Activated naive CD8-positive, alpha-beta T cell treated with anti-CD3 and anti-CD28 coated beads, Interleukin-2, amount 10 ng/mL, durations not matched to agents 7 days and 5 days (primary cell): ENCODE measurements at regions not wholly inside any gene's neighbourhood (a gene's known extent, or its start where the extent isn't known, plus 50 kb on each side); places are given as distances from the start of the nearest gene placed in this dataset.
"Not testable (repeated sequence)": the region's sequence is repeated elsewhere in the genome, so short reads cannot be mapped to it uniquely, and the experiment has no call there.

Source experiments
- ATAC-seq: fragments of 150-1000 bp; cut with Tn5 transposase; one replicate; pipeline ENCODE4 v1.10.0; 2021; ENCODE audit warnings: low read depth, moderate library complexity
- POLR2A ChIA-PET: fragments of 350-600 bp; sonication (Branson Sonifier 250); formaldehyde crosslinking; loops from one replicate; lab custom pipeline; 2021; ENCODE audit warnings: antibody characterized with exemption; lab: Charles Lee
- DNase-seq: peaks from one replicate; pipeline ENCODE4 v3.0.0; 2021
- H3K27ac Mint-ChIP-seq: one replicate; pipeline ENCODE4 v1.8.0; 2022; ENCODE audit warnings: mild to moderate bottlenecking, mixed read lengths
- H3K27me3 Mint-ChIP-seq: one replicate; pipeline ENCODE4 v1.8.0; 2022; ENCODE audit warnings: mild to moderate bottlenecking, moderate library complexity, mixed read lengths
- H3K36me3 Mint-ChIP-seq: one replicate; pipeline ENCODE4 v1.8.0; 2021; ENCODE audit warnings: mild to moderate bottlenecking, mixed read lengths
- H3K4me1 Mint-ChIP-seq: one replicate; pipeline ENCODE4 v1.8.0; 2021; ENCODE audit warnings: mixed read lengths
- H3K4me3 Mint-ChIP-seq: one replicate; pipeline ENCODE4 v1.8.0; 2022; ENCODE audit warnings: mild to moderate bottlenecking, moderate library complexity, mixed read lengths
- H3K9me3 Mint-ChIP-seq: one replicate; pipeline ENCODE4 v1.8.0; 2021; ENCODE audit warnings: mixed read lengths

DNA sequence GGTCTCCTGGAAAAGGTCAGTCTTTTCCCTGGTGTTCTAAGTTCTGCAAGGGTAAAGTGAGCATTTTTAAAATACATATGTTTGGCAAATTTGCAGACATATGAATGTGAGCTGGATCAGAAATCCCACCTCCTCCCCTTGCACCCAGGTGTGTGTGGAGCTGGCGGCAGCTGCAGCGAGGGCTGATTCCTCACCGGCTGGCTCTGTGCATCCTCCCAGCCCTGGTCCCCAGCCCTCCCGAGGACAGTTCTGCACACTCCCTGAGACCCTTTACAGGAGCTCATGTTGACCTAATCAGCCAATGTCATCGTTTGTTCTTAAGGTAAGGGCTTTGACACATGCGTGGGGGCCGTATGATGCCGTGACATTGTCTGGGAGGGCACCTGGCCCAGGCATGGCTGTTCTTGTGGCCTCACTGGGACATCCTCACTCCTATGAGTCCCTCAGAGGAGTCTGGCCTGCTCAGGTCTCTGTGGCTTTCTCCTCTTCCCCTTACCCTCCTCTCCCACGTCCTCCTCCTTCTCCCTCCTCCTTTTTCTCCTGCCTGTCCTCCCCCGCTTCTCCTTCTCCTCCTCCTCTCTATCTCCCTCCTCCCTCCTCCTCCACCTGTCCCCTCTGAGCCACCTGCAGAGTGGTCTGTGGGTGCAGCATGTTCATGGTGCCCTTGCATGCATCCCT, 289.2 kb upstream of the SFSWAP start:
- H3K9me3 Mint-ChIP-seq: peaks cover 10% of the 10 kb centered on the region
- H3K36me3 Mint-ChIP-seq: no peaks in the 10 kb centered on the region
- H3K4me3 Mint-ChIP-seq: no peak overlapping the region
- no peaks in the 10 kb centered on the region for H3K4me1 Mint-ChIP-seq
- peaks cover 9% of the 10 kb centered on the region for H3K27me3 Mint-ChIP-seq
- ATAC-seq: no peak
- DNase-seq: no peak
- POLR2A ChIA-PET: no interaction called here
- H3K27ac Mint-ChIP-seq: no peak overlapping the region

DNA sequence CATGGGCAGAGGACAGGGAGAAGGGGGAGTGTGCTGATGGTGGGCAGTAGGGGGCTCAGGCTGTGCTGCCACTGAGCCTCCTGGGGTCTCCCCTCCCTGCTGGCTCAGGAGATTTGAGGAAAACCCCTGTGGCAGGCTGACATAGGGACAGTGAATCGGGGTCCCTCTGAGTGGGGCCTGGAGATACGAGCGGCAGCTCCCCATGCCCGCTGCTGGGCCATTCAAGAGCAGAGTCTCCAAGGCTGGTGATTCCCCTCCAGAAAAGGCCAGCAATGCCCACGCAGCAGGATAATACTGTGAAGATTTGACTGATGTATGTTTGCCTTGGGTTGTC, 288.7 kb upstream of the SFSWAP start:
- H3K4me1 Mint-ChIP-seq: no peaks in the 10 kb centered on the region
- no peak overlapping the region for H3K27ac Mint-ChIP-seq
- POLR2A ChIA-PET: no interaction called here
- no peak for ATAC-seq
- H3K36me3 Mint-ChIP-seq: no peaks in the 10 kb centered on the region
- no peak overlapping the region for H3K4me3 Mint-ChIP-seq
- H3K9me3 Mint-ChIP-seq: peaks cover 10% of the 10 kb centered on the region
- DNase-seq: no peak
- peaks cover 9% of the 10 kb centered on the region for H3K27me3 Mint-ChIP-seq

DNA sequence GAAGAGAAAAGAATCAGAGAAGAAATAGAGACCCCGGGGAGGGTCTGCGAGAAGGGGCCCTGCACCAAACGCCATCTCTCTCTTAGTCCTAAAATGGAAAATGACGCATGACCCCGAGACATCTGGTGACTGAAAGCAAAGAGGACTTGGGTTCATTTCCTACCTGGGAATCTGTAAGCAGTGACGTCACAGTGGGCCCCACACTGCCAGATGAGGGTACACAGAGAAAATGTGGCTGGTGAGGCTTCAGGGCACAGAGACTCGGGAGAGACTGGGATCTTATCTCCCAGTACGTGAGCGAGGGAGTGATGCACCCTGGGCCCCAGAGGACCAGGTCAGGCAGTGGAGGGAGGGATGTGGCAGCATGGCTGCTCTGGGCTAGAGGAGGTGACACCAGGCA, 288.1 kb upstream of the SFSWAP start:
- Mint-ChIP-seq H3K27me3 (peaks cover 9% of the 10 kb centered on the region), H3K36me3 (no peaks in the 10 kb centered on the region), H3K27ac (no peak overlapping the region), H3K4me3 (no peak overlapping the region), H3K4me1 (no peaks in the 10 kb centered on the region), H3K9me3 (peaks cover 10% of the 10 kb centered on the region)
- no peak for DNase-seq
- POLR2A ChIA-PET: no interaction called here
- ATAC-seq: no peak

DNA sequence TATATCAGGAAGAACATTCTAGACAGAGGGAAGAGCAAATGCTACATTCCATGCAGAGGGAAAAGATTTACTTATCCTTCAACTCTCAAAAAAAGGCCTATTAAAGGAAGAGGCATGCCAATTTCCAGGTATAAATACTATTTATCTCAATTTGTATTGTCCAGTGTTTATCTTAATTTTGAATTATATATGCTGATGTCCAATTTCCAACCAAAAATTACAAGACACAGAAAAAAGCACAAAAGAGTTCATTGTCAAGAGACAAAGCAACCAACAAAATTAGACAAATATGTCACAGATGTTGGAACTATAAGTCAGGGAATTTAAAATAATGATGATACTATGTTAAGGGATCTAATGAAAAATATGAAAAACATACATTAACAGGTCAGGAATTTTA, 286.6 kb upstream of the SFSWAP start:
- Mint-ChIP-seq H3K36me3 (no peaks in the 10 kb centered on the region), H3K27me3 (peaks cover 9% of the 10 kb centered on the region), H3K9me3 (peaks cover 10% of the 10 kb centered on the region), H3K4me3 (no peak overlapping the region), H3K4me1 (no peaks in the 10 kb centered on the region), H3K27ac (no peak overlapping the region)
- POLR2A ChIA-PET: no interaction called here
- DNase-seq (no peak), ATAC-seq (no peak)

DNA sequence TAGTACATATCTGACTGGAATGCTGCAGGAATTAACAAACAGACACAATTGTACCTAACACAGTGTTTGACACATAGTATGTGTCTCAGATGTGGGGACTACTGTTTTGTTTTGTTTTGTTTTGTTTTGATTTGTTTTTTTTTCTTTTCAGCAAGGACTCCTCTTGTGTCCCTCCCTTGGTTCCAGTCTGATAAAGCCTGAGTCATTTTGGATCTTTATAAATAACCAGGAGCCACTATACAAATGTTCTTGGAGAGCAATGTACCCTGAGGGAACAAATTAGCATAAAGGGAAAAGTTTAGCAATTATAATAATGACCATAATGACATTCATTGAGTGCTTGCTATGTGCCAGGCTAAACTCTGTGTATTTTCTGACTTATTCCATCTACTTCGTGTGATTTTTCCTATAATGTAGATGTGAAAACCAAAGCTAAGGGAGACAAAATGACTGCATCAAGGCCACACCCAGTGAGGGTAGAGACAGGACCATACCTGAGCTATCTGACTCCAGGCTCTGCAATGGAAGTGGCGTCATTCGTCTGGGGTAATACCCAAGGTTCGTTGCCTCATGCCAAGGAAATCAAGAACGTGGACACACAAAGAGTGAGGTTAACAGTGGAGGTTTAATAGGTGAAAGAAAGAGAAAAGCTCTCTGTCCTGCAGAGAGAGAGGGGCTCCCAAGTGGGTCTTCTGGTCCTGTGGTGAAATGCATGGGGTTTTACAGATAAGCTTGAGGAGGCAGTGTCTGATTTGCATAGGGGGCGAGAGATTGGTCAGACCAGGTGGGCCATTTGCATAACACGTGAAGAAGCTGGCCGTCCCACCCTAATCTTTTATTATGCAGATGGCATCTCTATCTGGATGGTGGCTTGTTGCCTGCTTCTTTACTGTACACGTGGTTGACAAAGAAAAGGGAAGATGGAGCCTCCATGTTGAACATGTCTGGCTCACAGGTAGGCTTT, 285.5 kb upstream of the SFSWAP start:
- Mint-ChIP-seq H3K4me3 (no peak overlapping the region), H3K9me3 (peaks cover 10% of the 10 kb centered on the region), H3K4me1 (no peaks in the 10 kb centered on the region), H3K27ac (no peak overlapping the region), H3K36me3 (no peaks in the 10 kb centered on the region), H3K27me3 (peaks cover 9% of the 10 kb centered on the region)
- ATAC-seq: no peak
- DNase-seq: no peak
- POLR2A ChIA-PET: no interaction called here

DNA sequence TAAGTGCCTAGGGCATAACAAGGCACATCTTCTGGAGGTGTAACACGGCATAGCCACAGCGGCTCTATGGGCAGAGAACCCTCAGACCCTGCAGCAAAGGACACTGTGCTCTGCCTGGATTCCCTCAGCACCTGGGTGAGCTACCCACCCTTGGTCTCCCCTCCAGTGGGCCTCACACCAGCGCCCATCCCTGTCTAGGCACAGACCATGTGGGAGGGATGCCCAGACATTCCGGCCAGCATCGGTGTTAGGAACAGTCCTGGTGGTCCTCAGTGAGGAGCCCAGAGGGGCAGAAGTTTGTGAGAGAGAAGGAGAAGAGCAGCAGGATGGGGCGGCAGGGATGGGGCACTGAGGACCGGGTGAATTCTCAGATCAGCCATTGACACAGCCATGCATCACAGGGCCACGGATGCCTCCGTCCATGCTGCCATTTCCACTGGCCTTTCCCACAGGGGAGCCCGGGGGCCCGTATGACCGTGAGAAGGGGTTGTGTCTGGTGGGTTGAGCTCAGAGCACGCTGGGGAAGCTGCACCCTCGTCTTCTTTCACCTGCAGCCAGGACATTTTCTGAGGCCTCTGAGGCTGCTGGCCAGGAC, 282.7 kb upstream of the SFSWAP start:
- no peak overlapping the region for H3K4me3 Mint-ChIP-seq
- H3K4me1 Mint-ChIP-seq: no peaks in the 10 kb centered on the region
- ATAC-seq: no peak
- H3K27ac Mint-ChIP-seq: no peak overlapping the region
- no peaks in the 10 kb centered on the region for H3K36me3 Mint-ChIP-seq
- POLR2A ChIA-PET: no interaction called here
- peaks cover 14% of the 10 kb centered on the region for H3K27me3 Mint-ChIP-seq
- no peak for DNase-seq
- peaks cover 10% of the 10 kb centered on the region for H3K9me3 Mint-ChIP-seq

DNA sequence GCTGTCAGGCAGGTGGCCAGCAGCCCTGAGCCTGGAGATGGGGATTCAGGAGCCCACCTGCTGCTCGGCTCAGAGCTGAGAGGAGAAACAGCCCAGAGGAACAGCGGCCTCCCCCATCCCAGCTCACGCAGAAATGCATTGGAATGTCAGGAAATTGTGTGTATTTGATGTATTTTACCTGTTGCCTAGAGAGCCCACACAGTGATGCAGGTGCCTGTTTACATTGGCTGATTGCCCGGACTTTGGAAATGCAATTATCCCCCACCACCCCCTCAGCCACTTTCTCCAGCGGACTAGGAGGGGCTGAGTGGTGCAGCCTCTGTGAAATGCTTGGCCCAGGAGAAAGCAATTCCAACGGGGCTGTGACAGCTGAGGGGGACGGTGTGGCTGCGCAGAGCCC, 281.7 kb upstream of the SFSWAP start:
- DNase-seq, POLR2A ChIA-PET, ATAC-seq, H3K27ac Mint-ChIP-seq, H3K4me1 Mint-ChIP-seq, H3K4me3 Mint-ChIP-seq, H3K36me3 Mint-ChIP-seq, H3K9me3 Mint-ChIP-seq: not testable (repeated sequence)
- H3K27me3 Mint-ChIP-seq: peaks cover 12% of the 10 kb centered on the region

DNA sequence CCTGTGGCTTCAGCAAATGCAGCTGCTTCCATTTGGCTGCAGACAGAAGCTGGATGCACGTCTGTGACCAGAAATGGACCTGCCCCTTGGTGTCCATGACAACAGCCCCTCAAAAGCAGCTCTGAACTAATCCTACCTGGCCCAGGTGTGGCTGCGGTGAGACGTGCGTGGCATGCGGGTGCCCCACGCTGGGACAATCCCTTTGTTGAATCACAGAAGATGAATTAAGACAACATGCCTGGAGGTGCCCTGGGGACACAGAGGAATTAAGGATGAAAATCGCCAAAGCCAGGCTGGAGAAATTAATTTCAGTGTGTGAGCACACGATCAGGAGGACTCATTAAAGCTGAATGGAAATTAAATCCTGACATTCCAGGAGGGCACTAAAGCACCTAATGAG, 281.2 kb upstream of the SFSWAP start:
- POLR2A ChIA-PET, H3K4me3 Mint-ChIP-seq, H3K36me3 Mint-ChIP-seq, DNase-seq, ATAC-seq, H3K27ac Mint-ChIP-seq, H3K9me3 Mint-ChIP-seq, H3K4me1 Mint-ChIP-seq: not testable (repeated sequence)
- peaks cover 11% of the 10 kb centered on the region for H3K27me3 Mint-ChIP-seq

DNA sequence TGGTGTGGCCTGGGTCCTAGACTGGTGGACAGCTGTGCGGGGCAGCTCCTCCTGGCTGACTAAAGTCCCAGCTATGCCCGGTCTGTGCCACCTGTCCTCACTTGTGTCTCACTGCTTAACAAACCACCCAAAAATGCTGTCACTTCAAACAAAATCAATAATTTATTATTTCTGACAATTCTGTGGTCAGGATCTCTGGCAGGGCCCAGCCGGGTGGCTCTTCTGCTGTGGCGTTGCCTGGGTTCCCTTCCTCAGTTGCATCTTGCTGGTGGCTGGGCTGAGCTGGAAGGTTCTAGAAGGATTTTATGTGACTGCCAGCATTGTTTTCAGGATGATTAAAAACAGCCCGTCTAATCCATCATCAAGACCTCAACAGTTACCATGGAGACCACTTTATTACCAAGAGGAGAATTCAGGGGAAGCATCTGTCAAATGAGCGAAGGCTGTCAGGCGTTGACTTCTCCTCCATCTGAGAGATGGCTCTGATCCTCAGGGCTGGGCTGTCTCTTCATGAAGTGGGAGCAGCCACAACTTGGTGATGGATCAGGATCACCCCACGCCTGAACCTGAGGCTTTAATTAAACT, 280.6 kb upstream of the SFSWAP start:
- no peak overlapping the region for H3K4me3 Mint-ChIP-seq
- ATAC-seq (no peak), DNase-seq (no peak)
- POLR2A ChIA-PET: no interaction called here
- H3K9me3 Mint-ChIP-seq: peaks cover 3% of the 10 kb centered on the region
- no peaks in the 10 kb centered on the region for H3K4me1 Mint-ChIP-seq
- peaks cover 9% of the 10 kb centered on the region for H3K27me3 Mint-ChIP-seq
- no peak overlapping the region for H3K27ac Mint-ChIP-seq
- no peaks in the 10 kb centered on the region for H3K36me3 Mint-ChIP-seq

DNA sequence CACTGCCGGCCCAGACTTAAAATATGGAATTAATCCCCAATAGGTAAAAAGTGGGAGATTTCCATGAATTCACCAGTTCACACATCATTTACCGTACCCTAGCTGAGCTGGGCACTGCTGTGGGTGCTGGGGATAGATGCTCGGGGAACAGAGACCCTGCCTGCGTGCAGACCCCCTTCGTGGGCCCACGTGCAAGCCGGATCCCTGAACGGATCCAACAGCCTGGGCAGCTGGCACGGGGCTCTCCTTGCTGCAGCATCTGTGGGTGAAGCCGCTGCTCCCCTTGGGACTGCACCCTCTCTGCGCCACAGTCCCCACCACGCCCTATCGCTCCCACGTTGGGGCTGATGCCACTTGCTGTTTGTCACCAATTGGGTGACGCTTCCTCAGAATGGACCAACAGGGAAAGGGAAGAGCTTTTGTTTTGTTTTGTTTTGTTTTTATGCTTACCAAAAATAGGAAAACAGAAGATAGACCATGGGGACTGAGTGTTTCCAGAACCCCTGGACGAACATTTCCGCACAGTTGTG, 279.7 kb upstream of the SFSWAP start:
- DNase-seq, H3K27me3 Mint-ChIP-seq, H3K9me3 Mint-ChIP-seq, H3K27ac Mint-ChIP-seq, H3K4me3 Mint-ChIP-seq, POLR2A ChIA-PET, H3K36me3 Mint-ChIP-seq, H3K4me1 Mint-ChIP-seq, ATAC-seq: not testable (repeated sequence)

DNA sequence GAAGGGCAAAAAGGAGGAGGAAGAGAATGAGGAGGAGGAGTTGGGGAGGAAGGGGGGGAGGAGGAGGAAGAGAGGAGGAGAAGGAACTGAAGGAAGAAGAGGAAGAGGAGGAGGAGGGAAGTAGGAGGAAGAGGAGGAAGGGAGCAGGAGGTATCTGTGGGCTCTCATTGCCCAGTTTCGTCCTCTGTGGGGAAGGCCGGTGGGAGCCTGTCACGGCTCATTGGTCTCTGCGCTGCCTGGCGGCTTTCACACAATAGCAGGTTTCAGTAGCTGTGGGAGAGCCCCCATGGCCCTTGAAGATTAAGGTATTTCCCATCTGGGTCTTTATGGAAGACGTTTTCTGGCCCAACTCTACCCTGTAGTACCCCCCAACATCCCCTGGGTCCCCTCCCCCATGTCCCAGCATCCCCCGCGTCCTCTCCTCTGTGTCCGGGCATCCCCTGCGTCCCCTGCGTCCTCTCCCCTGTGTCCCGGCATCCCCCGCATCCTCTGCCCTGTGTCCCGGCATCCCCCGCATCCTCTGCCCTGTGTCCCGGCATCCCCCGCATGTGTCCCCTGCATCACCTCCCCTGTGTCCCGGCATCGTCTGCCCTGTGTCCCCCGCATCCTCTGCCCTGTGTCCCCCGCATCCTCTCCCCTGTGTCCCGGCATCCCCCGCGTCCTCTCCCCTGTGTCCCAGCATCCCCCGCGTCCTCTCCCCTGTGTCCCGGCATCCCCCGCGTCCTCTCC, 278.2 kb upstream of the SFSWAP start:
- Mint-ChIP-seq H3K27me3 (peaks cover 12% of the 10 kb centered on the region), H3K9me3 (no peaks in the 10 kb centered on the region), H3K36me3 (no peaks in the 10 kb centered on the region), H3K4me3 (no peak overlapping the region), H3K4me1 (no peaks in the 10 kb centered on the region), H3K27ac (no peak overlapping the region)
- DNase-seq (no peak), ATAC-seq (no peak)
- POLR2A ChIA-PET: no interaction called here

DNA sequence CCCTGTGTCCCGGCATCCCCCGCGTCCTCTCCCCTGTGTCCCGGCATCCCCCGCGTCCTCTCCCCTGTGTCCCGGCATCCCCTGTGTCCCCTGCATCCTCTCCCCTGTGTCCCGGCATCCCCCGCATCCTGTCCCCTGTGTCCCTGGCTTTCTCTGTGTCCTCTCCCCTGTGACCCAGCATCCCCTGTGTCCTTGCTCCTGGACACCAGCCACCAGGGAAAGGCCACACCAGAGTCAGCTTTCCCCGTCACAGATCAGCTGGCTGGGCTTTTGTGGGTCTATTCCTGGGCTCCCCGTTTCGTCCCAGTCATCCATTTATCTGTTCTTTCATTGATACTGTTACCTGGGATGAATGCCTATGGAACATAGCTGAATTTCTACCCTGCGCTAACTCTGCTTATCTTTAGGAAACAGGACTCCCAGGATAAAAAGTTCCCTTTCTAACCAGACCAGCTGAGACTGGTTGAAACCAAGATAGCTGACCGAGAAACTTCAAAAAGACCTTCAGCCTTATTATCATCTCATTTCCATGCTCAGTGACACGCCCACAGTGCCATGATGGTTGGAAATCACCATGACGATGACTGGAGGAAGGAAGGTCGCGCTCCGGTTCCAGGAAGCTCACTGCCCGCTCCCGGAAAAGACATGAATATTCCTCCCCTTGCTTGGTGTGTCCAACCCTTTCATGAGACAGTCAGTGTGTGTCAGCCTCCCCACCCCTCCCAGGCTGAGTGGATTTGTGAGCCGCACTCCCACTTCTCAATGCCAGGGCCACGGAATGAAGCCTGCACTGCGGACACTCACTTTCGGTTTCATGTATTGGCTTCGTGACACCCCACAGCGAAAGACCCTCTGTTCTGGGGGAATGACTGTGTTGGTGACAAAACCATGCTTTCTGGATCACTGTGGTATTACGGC, 276.4 kb upstream of the SFSWAP start:
- Mint-ChIP-seq H3K27ac (no peak overlapping the region), H3K4me1 (no peaks in the 10 kb centered on the region), H3K9me3 (no peaks in the 10 kb centered on the region), H3K36me3 (no peaks in the 10 kb centered on the region), H3K27me3 (peaks cover 12% of the 10 kb centered on the region), H3K4me3 (no peak overlapping the region)
- POLR2A ChIA-PET: no interaction called here
- no peak for ATAC-seq
- no peak for DNase-seq
